ENCODE measurements at regions not wholly inside any gene's neighbourhood (a gene's known extent, or its start where the extent isn't known, plus 50 kb on each side); places are given as distances from the start of the nearest gene placed in this dataset.
"Not testable (repeated sequence)": the region's sequence is repeated elsewhere in the genome, so short reads cannot be mapped to it uniquely, and the experiment has no call there.

DNA sequence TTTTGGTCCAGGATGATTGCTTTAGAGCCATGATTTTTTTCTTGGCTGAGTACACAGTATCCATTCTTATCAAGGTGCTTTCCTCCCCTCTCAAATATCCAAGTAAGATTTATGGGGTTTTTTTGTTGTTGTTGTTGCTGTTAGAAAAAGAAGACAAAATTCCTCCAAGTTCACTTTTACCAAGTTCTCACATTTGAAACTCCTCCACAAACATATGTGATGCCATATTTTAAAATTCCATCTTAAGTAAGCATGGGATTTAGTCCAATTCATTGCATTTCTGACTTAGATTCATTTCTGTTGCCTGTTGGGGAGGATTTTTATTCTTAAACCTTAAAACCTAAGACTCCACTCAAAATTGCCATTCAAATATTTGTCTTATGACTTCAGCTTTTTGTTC lies 128.6 kb upstream of the SPATA12 start:
- DNase-seq: no peak
- Histone ChIP-seq H3K27me3 (ENCODE audit: control insufficient read depth, insufficient read depth, low read length) (no peaks in the 10 kb centered on the region), H3K36me3 (replicated peaks; ENCODE audit: control insufficient read depth, insufficient read depth, low read length) (no peaks in the 10 kb centered on the region), H3K4me3 (ENCODE audit: insufficient read depth, low read depth, low read length) (no peak overlapping the region)

DNA sequence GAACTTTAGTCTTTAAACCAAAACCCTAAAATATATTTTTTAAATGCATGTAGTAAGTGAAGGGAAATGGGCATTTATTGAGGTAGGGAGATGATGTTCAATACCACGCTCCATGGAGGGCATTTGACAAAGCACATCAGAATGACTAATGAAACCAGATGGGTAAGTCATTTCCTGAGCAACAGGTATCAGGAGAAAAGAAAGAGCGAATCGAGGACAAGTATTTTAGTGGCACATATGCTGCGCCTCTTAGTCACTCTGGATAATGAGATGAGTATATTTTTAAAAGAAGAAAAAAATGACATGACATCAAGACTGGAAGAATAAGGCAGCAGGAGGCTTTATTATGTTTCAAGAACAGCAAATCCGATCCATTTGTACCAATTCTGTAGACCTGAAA lies 129.0 kb upstream of the ARHGEF3 start:
- H3K36me3 ChIP-seq (replicated peaks; ENCODE audit: control insufficient read depth, insufficient read depth, low read length): no peaks in the 10 kb centered on the region
- H3K27me3 ChIP-seq (ENCODE audit: control insufficient read depth, insufficient read depth, low read length): no peaks in the 10 kb centered on the region
- H3K4me3 ChIP-seq (ENCODE audit: insufficient read depth, low read depth, low read length): no peak overlapping the region
- no peak for DNase-seq

DNA sequence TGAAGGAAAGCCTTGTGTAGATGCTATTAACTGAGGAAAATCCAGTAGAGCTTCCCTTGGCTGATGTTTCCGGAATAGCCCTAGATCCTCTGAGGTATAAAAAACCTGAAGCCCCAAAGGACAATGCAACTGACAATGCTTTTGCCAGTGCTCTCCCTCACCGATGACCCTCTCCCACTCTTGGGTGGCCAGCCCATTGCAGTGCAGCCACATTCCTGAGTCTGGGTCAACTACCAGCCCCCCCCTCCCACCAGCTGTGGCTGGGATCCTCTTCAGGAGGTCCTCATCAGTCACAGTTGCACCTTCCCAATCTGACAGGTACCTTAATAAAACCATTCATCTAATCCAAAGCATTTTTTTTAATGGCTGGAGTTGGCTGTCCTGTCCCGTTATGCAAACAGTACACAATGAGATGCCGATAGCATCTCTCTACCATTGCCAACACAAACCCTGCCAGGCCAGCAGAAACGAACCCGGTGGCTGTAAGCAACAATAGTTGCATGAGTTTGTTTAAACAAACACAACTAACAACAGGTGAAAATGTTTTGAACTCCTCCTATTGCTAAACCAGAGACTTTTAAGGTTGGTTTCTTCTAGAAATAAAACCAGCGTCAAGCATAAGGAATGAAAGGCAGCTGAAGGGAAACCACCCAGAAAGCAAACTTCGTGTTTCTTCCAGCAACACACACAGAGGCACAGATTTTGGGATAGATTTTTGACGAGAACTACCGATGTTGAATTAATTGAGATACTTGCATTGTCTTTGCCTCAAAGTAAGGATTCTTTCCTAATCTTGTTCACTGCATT lies 128.3 kb upstream of the ARHGEF3 start:
- H3K4me3 ChIP-seq (ENCODE audit: insufficient read depth, low read depth, low read length): no peak overlapping the region
- no peaks in the 10 kb centered on the region for H3K36me3 ChIP-seq (replicated peaks; ENCODE audit: control insufficient read depth, insufficient read depth, low read length)
- no peak for DNase-seq
- H3K27me3 ChIP-seq (ENCODE audit: control insufficient read depth, insufficient read depth, low read length): no peaks in the 10 kb centered on the region

- no peak for DNase-seq
- Histone ChIP-seq H3K27me3 (ENCODE audit: control insufficient read depth, insufficient read depth, low read length) (no peaks in the 10 kb centered on the region), H3K4me3 (ENCODE audit: insufficient read depth, low read depth, low read length) (no peak overlapping the region), H3K36me3 (replicated peaks; ENCODE audit: control insufficient read depth, insufficient read depth, low read length) (no peaks in the 10 kb centered on the region)
Observed at GRCh38 chr3:56928379-56929068, 126.8 kb upstream of the ARHGEF3 start.

DNA sequence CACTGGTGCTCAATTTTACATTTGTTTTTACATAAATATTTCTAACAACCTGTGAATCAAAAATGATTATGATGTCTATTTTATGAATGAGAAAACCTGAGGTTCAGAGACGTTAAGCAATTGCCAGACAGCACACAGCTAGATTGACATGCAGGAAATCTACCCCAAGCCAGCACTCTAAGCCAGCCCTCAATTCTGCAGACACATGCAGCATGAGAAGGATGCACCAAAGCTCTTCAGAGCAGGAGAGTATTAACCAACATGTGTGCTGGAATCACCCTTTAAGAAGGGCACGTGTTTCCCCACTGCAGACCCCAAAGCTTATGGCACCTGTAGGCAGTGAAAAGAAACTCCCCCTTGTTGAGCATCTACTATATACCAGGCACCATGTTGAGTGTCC lies 126.1 kb upstream of the ARHGEF3 start:
- Histone ChIP-seq H3K36me3 (replicated peaks; ENCODE audit: control insufficient read depth, insufficient read depth, low read length) (no peaks in the 10 kb centered on the region), H3K4me3 (ENCODE audit: insufficient read depth, low read depth, low read length) (no peak overlapping the region), H3K27me3 (ENCODE audit: control insufficient read depth, insufficient read depth, low read length) (no peaks in the 10 kb centered on the region)
- no peak for DNase-seq

DNA sequence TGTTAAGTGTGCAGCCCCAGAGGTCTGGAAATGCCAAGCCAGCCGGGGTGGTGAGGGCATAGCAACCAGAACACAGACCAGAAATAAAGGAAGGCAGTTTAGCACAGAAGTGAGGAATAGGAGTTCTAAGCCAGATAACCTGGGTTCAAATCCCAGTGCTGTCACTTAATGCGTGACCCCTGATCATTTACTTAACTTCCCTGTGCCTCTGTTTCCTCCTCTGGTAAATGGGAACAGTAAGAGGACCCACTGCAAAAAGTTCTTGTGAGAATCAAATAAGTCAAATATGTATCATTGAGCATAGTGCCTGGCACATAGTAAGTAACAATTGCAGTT lies 125.2 kb upstream of the ARHGEF3 start:
- Histone ChIP-seq H3K4me3 (ENCODE audit: insufficient read depth, low read depth, low read length) (no peak overlapping the region), H3K36me3 (replicated peaks; ENCODE audit: control insufficient read depth, insufficient read depth, low read length) (no peaks in the 10 kb centered on the region), H3K27me3 (ENCODE audit: control insufficient read depth, insufficient read depth, low read length) (no peaks in the 10 kb centered on the region)
- no peak for DNase-seq

DNA sequence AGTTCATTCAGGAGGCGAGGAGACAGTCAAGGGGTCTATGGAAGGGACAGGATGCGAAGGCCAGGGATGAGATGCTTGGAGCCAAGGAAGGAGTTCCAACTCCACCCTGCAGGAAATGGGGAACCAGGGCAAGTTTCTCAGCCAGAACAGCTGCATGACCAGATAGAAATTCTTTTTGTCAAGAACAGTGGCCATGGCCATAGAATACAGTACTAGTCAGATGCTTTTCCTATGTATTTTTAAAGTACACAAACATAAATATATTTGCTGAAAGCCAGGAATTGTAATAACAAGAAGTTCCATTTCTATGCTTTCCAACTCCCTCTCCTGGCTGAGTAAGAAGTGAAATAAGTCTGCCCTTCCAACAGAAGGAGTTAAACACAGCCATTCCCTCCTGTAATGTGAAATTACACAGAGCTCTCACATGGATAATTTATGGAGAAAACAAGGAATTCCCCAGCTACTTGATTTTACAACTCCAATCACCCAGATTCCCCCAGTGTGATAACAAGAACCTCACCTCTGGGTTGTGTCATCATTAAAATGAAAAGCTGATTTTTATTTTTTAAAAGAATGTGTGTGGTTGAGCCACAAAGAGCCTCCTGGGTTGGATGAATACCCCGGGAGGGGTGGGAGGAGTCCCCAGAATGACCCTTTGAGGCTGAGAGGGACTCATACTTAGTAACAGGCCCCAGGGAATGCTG lies 124.6 kb upstream of the ARHGEF3 start:
- no peak overlapping the region for H3K4me3 ChIP-seq (ENCODE audit: insufficient read depth, low read depth, low read length)
- no peaks in the 10 kb centered on the region for H3K27me3 ChIP-seq (ENCODE audit: control insufficient read depth, insufficient read depth, low read length)
- H3K36me3 ChIP-seq (replicated peaks; ENCODE audit: control insufficient read depth, insufficient read depth, low read length): no peaks in the 10 kb centered on the region
- no peak for DNase-seq

- not testable (repeated sequence) for DNase-seq; H3K4me3 ChIP-seq (ENCODE audit: insufficient read depth, low read depth, low read length); H3K27me3 ChIP-seq (ENCODE audit: control insufficient read depth, insufficient read depth, low read length)
Observed at GRCh38 chr3:56924700-56925099, 123.0 kb upstream of the ARHGEF3 start.

DNA sequence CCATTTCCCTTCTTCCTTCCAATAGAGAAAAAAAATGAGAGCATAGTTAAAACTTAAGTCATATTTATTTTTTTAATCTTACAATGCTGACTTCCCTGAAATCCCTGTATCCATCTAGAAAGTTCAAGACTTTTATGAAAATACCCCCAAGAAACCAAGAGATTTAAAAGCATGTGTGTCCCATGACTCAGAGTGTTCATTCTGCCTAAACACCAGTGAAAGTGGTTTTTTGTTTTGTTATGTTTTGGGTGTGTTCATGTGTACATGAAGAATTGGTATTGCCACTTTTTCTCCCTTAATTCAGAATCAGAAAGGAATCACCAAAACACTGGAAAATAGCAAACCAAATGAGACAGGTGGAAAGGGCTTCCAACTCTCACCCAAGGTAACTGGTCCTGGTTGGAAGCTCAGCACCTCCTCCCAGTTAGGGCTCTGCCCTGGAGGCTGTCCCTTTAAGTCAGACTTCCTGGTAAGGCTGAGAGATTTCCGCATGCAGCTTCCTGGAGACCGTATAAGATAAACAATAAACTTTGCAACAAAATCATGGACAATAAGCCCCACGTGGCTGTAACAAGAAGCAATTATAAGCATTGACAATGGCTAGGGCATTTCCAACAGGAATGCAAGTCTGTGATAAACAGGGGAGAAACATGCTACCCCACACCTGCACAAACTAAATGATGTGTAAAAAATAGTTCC lies 121.9 kb upstream of the ARHGEF3 start:
- Histone ChIP-seq H3K4me3 (ENCODE audit: insufficient read depth, low read depth, low read length) (no peak overlapping the region), H3K36me3 (replicated peaks; ENCODE audit: control insufficient read depth, insufficient read depth, low read length) (no peaks in the 10 kb centered on the region), H3K27me3 (ENCODE audit: control insufficient read depth, insufficient read depth, low read length) (no peaks in the 10 kb centered on the region)
- no peak for DNase-seq

More at GRCh38 chr3:56924700-56925099, 123.0 kb upstream of the ARHGEF3 start:
- not testable (repeated sequence) for H3K36me3 ChIP-seq (replicated peaks; ENCODE audit: control insufficient read depth, insufficient read depth, low read length)

GRCh38 chr3:56921573-56922453 lies 120.1 kb upstream of the ARHGEF3 start:
- Histone ChIP-seq H3K4me3 (ENCODE audit: insufficient read depth, low read depth, low read length) (no peak overlapping the region), H3K36me3 (replicated peaks; ENCODE audit: control insufficient read depth, insufficient read depth, low read length) (no peaks in the 10 kb centered on the region), H3K27me3 (ENCODE audit: control insufficient read depth, insufficient read depth, low read length) (no peaks in the 10 kb centered on the region)
- DNase-seq: no peak

DNA sequence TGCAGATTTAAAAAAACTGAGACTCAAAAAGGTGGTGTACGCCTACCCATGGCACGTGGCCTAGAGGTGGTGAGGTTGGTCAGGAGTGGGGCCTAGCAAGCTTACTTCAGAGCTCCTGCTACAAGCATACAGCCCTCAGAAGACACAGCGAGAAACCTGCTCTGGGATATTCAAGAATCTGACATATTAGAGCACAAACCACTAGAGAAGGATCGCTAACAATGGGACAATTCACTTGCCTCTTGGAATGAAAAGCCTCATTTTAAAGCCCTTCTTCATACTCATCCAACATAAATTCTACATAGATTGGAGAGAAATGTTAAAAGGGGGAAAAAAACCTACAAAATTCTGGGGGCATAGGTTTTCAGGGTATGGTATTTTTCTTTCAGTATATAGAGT lies 118.0 kb upstream of the ARHGEF3 start:
- no peak for DNase-seq
- no peaks in the 10 kb centered on the region for H3K27me3 ChIP-seq (ENCODE audit: control insufficient read depth, insufficient read depth, low read length)
- H3K36me3 ChIP-seq (replicated peaks; ENCODE audit: control insufficient read depth, insufficient read depth, low read length): no peaks in the 10 kb centered on the region
- H3K4me3 ChIP-seq (ENCODE audit: insufficient read depth, low read depth, low read length): no peak overlapping the region

DNA sequence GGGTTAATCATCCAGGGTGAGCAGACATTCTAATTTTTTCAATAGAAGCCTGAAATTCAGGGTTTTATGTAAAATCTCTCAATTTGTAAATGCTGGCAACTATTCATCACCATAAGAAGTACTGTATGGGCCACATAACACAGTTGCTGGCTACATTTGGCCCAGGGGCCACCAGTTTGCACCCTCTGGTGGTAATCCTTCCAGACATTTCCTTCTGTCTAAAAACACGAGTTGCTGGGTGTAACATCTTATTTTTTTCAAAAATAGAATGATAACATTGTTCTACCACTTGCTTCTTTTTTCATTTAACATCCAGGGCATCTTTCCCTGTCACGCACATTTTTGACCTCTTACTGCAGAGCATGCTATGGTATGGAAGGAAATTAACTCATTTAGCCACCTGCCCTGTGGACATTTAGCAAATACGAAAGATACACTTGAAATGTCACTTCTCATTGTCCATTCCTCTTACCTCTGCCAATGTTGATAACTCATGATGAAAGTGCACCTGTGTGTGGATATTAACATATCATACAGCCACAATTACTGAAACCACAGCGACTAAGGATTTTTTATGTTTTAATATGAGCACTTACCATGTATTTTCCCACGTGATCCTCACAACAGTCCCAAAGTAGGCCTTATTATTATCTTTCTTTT lies 117.5 kb upstream of the ARHGEF3 start:
- DNase-seq: no peak
- Histone ChIP-seq H3K36me3 (replicated peaks; ENCODE audit: control insufficient read depth, insufficient read depth, low read length) (no peaks in the 10 kb centered on the region), H3K27me3 (ENCODE audit: control insufficient read depth, insufficient read depth, low read length) (no peaks in the 10 kb centered on the region)

DNA sequence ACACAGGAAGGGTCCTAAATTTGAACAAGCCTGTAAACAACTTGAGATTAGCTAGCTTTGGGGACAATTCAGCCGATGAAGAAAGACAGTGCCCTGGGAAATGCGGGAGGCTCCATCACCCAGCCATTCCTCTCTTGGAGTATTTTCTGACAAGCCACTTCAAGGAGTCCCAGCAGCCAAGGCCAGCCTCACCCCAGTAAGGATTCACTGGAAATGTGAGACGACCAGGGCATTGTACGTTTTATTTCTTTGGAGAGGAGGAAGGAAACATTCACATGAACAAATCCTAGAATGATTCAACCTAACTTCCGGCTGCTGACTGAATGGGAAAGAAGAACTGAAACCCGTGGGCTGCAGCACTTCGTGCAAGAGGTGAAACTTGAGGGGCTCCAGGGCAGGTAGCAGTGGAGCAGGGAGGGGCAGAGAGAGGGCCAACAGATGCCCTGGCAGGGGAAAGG lies 116.4 kb upstream of the ARHGEF3 start:
- DNase-seq: no peak
- Histone ChIP-seq H3K4me3 (ENCODE audit: insufficient read depth, low read depth, low read length) (no peak overlapping the region), H3K36me3 (replicated peaks; ENCODE audit: control insufficient read depth, insufficient read depth, low read length) (no peaks in the 10 kb centered on the region), H3K27me3 (ENCODE audit: control insufficient read depth, insufficient read depth, low read length) (no peaks in the 10 kb centered on the region)

More for the DNA sequence above, 117.5 kb upstream of the ARHGEF3 start:
- no peak overlapping the region for H3K4me3 ChIP-seq (ENCODE audit: insufficient read depth, low read depth, low read length)

Data from H7 (cell line).